GM23248 (cell line): ENCODE measurements at regions not wholly inside any gene's neighbourhood (a gene's known extent, or its start where the extent isn't known, plus 50 kb on each side); places are given as distances from the start of the nearest gene placed in this dataset.

Experiments used
- DNase-seq: peaks from one replicate; pipeline ENCODE4 v3.0.0-alpha.2; 2015
- H2AFZ ChIP-seq: fragments of 200-600 bp; sonication (generic); 2 replicates; pipeline ENCODE4 v1.6.1; 2016; ENCODE audit warnings: antibody characterized with exemption
- H3F3A ChIP-seq: fragments of 200-600 bp; sonication (generic); 2 replicates; pipeline ENCODE4 v1.6.1; 2016; ENCODE audit warnings: mild to moderate bottlenecking, antibody characterized with exemption, mixed run types; ENCODE audit not compliant: insufficient read depth
- H3K27ac ChIP-seq: fragments of 200-600 bp; sonication (generic); 2 replicates; pipeline ENCODE4 v1.5.1; 2016; ENCODE audit warnings: mild to moderate bottlenecking
- H3K27me3 ChIP-seq: fragments of 200-600 bp; sonication (generic); replicated peaks from 2 replicates; pipeline ENCODE4 v1.6.1; 2016; ENCODE audit warnings: mild to moderate bottlenecking; ENCODE audit not compliant: insufficient read depth
- H3K36me3 ChIP-seq: fragments of 200-600 bp; sonication (generic); 2 replicates; pipeline ENCODE4 v1.6.1; 2016; ENCODE audit warnings: low read depth, mild to moderate bottlenecking
- H3K4me1 ChIP-seq: fragments of 200-600 bp; sonication (generic); 2 replicates; pipeline ENCODE4 v1.6.1; 2016; ENCODE audit warnings: mild to moderate bottlenecking; ENCODE audit not compliant: insufficient read depth
- H3K4me2 ChIP-seq: fragments of 200-600 bp; sonication (generic); one replicate; pipeline ENCODE4 v1.6.1; 2016; ENCODE audit warnings: mild to moderate bottlenecking; ENCODE audit not compliant: unreplicated experiment
- H3K4me3 ChIP-seq: fragments of 200-600 bp; sonication (generic); 2 replicates; pipeline ENCODE4 v1.5.1; 2016; ENCODE audit warnings: mild to moderate bottlenecking
- H3K79me2 ChIP-seq: fragments of 200-600 bp; sonication (generic); 2 replicates; pipeline ENCODE4 v1.6.1; 2016; ENCODE audit warnings: mild to moderate bottlenecking; ENCODE audit not compliant: insufficient read depth
- H3K9ac ChIP-seq: fragments of 200-600 bp; sonication (generic); 2 replicates; pipeline ENCODE4 v1.6.1; 2016; ENCODE audit warnings: mild to moderate bottlenecking
- H3K9me2 ChIP-seq: fragments of 200-600 bp; sonication (generic); 2 replicates; pipeline ENCODE4 v1.6.1; 2016; ENCODE audit warnings: mixed run types, mild to moderate bottlenecking, moderate library complexity; ENCODE audit not compliant: insufficient read depth
- H3K9me3 ChIP-seq: fragments of 200-600 bp; sonication (generic); one replicate; pipeline ENCODE4 v1.6.1; 2017; ENCODE audit warnings: low read depth
- H4K20me1 ChIP-seq: fragments of 200-600 bp; sonication (generic); 2 replicates; pipeline ENCODE4 v1.6.0; 2016; ENCODE audit not compliant: insufficient read depth
- EZH2 ChIP-seq: fragments of 200-600 bp; sonication (generic); IDR thresholded peaks from 2 replicates; pipeline ENCODE4 v1.6.1; 2018; ENCODE audit warnings: antibody characterized with exemption, mild to moderate bottlenecking; ENCODE audit not compliant: insufficient read depth, poor library complexity, severe bottlenecking
- EZH2phosphoT487 ChIP-seq: fragments of 200-600 bp; sonication (generic); IDR thresholded peaks from 2 replicates; pipeline ENCODE4 v1.6.1; 2018; ENCODE audit warnings: antibody characterized with exemption, moderate library complexity, mild to moderate bottlenecking, low read depth; ENCODE audit not compliant: insufficient read depth
- WGBS, 2 experiments: methylation state at CpG; one replicate each; pipeline ENCODE4 v1.1.6; 2015 to 2017; ENCODE audit warnings: low lambda C conversion rate in 2 of 2, low coverage in 1 of 2; ENCODE audit errors: missing lambda C conversion rate in 2 of 2; 5-methylcytosine and 5-hydroxymethylcytosine counted together
- in situ Hi-C: fragments of 300-500 bp; cut with MboI; formaldehyde crosslinking; loops from 2 replicates; pipeline ENCODE4 v1.15.0; 2020

DNA sequence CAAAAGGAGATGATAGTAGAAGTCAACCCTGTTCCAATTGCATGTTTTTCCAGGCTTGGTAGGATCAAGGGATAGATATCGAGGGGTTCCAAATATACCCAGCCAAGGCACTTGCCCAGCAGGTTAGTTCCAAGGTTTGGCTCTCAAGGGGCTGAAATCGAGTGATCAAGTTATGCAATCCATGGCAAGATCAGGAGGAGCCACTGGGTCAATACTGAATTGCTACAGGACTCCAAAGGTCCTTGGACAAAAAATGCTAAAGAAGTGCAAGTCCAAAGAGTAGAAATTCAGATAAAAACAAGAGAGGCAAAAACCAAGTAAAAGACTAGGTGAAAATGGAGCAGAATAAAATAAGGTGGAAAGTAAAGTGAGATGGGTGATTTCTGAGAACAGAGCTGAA lies 179.1 kb upstream of the RFX3 start:
- Histone ChIP-seq H2AFZ (no peak overlapping the region), H3K79me2 (no peaks in the 10 kb centered on the region), H3K4me3 (no peak overlapping the region), H3K4me1 (no peaks in the 10 kb centered on the region), H3K4me2 (no peak overlapping the region), H4K20me1 (no peaks in the 10 kb centered on the region), H3K27ac (no peak overlapping the region), H3K27me3 (peaks cover 19% of the 10 kb centered on the region), H3K9me2 (no peaks in the 10 kb centered on the region), H3K36me3 (no peaks in the 10 kb centered on the region), H3F3A (no peaks in the 10 kb centered on the region), H3K9ac (no peak overlapping the region), H3K9me3 (no peaks in the 10 kb centered on the region)
- no peak for TF ChIP-seq EZH2phosphoT487
- no peak for TF ChIP-seq EZH2
- 45 to 49% methylated on average over 2 of the region's 2 CpGs for WGBS, 2 experiments
- DNase-seq = no peak
- in situ Hi-C loops = loop anchor here (25.0 kb wide), 1 partner anchor 843 kb away; no protein-coding TSS in a partner anchor

- no peaks in the 10 kb centered on the region for H3K4me1 ChIP-seq
- peaks cover 30% of the 10 kb centered on the region for H3K27me3 ChIP-seq
- no peaks in the 10 kb centered on the region for H3K9me3 ChIP-seq
- no peaks in the 10 kb centered on the region for H3K36me3 ChIP-seq
- no peaks in the 10 kb centered on the region for H3F3A ChIP-seq
- no peaks in the 10 kb centered on the region for H4K20me1 ChIP-seq
- H3K79me2 ChIP-seq = no peaks in the 10 kb centered on the region
- no peak for DNase-seq
- 3 to 11% methylated on average over 2 of the region's 2 CpGs for WGBS, 2 experiments
- H3K9ac ChIP-seq = no peak overlapping the region
- no peak overlapping the region for H2AFZ ChIP-seq
- no peak overlapping the region for H3K4me3 ChIP-seq
- H3K9me2 ChIP-seq = no peaks in the 10 kb centered on the region
- no peak overlapping the region for H3K4me2 ChIP-seq
- in situ Hi-C loops = loop anchor here (25.0 kb wide), 1 partner anchor 838 kb away; no protein-coding TSS in a partner anchor
- no peak for TF ChIP-seq EZH2phosphoT487
- no peak for TF ChIP-seq EZH2
- H3K27ac ChIP-seq = no peak overlapping the region
These were observed 175.0 kb upstream of the RFX3 start for GRCh38 chr9:3700772-3701171.

GRCh38 chr9:3699883-3700282 lies 174.1 kb upstream of the RFX3 start:
- WGBS, 2 experiments = 87 to 89% methylated on average over 3 of the region's 3 CpGs
- Histone ChIP-seq H3K27me3 (peaks cover 23% of the 10 kb centered on the region), H3K9me2 (no peaks in the 10 kb centered on the region), H3K4me1 (no peaks in the 10 kb centered on the region), H3K9me3 (no peaks in the 10 kb centered on the region), H3K79me2 (no peaks in the 10 kb centered on the region), H3F3A (no peaks in the 10 kb centered on the region), H3K4me2 (no peak overlapping the region), H3K27ac (no peak overlapping the region), H4K20me1 (no peaks in the 10 kb centered on the region), H3K9ac (no peak overlapping the region), H2AFZ (no peak overlapping the region), H3K4me3 (no peak overlapping the region), H3K36me3 (no peaks in the 10 kb centered on the region)
- no peak for TF ChIP-seq EZH2
- TF ChIP-seq EZH2phosphoT487 = no peak
- in situ Hi-C loops = loop anchor here (25.0 kb wide), 1 partner anchor 838 kb away; no protein-coding TSS in a partner anchor
- DNase-seq = no peak

GRCh38 chr9:3698531-3698930 lies 172.7 kb upstream of the RFX3 start:
- no peaks in the 10 kb centered on the region for H3K79me2 ChIP-seq
- H3K9me2 ChIP-seq = no peaks in the 10 kb centered on the region
- DNase-seq = no peak
- no peak overlapping the region for H3K9ac ChIP-seq
- H3K27me3 ChIP-seq = peaks cover 20% of the 10 kb centered on the region; the same call in 1 of the 2 replicates
- 39 to 51% methylated on average over 3 of the region's 3 CpGs for WGBS, 2 experiments
- no peaks in the 10 kb centered on the region for H4K20me1 ChIP-seq
- no peaks in the 10 kb centered on the region for H3K36me3 ChIP-seq
- no peak for TF ChIP-seq EZH2
- TF ChIP-seq EZH2phosphoT487 = no peak
- H3K4me3 ChIP-seq = no peak overlapping the region
- no peak overlapping the region for H3K27ac ChIP-seq
- in situ Hi-C loops = no loop called here
- H3F3A ChIP-seq = no peaks in the 10 kb centered on the region
- H3K4me1 ChIP-seq = no peaks in the 10 kb centered on the region
- no peaks in the 10 kb centered on the region for H3K9me3 ChIP-seq
- no peak overlapping the region for H2AFZ ChIP-seq
- H3K4me2 ChIP-seq = no peak overlapping the region

- Histone ChIP-seq H3K79me2 (no peaks in the 10 kb centered on the region), H3F3A (no peaks in the 10 kb centered on the region), H2AFZ (no peak overlapping the region), H3K27ac (no peak overlapping the region), H3K9me3 (no peaks in the 10 kb centered on the region), H3K4me1 (no peaks in the 10 kb centered on the region), H3K36me3 (no peaks in the 10 kb centered on the region), H3K4me3 (no peak overlapping the region), H4K20me1 (no peaks in the 10 kb centered on the region), H3K4me2 (no peak overlapping the region), H3K27me3 (peaks cover 20% of the 10 kb centered on the region; the same call in 1 of the 2 replicates), H3K9ac (no peak overlapping the region), H3K9me2 (no peaks in the 10 kb centered on the region)
- in situ Hi-C loops = no loop called here
- 58% methylated on average over 3 of the region's 3 CpGs for WGBS, 2 experiments
- DNase-seq = no peak
- TF ChIP-seq EZH2 (no peak), EZH2phosphoT487 (no peak)
These were observed 172.3 kb upstream of the RFX3 start for GRCh38 chr9:3698076-3698475.
